ENCODE measurements at regions not wholly inside any gene's neighbourhood (a gene's known extent, or its start where the extent isn't known, plus 50 kb on each side); places are given as distances from the start of the nearest gene placed in this dataset.

GRCh38 chr1:38244218-38244845 is 197.7 kb upstream of the POU3F1 start:
- DNase-seq = no peak

GRCh38 chr1:38243106-38243505 is 196.5 kb upstream of the POU3F1 start:
- no peak for DNase-seq

DNA sequence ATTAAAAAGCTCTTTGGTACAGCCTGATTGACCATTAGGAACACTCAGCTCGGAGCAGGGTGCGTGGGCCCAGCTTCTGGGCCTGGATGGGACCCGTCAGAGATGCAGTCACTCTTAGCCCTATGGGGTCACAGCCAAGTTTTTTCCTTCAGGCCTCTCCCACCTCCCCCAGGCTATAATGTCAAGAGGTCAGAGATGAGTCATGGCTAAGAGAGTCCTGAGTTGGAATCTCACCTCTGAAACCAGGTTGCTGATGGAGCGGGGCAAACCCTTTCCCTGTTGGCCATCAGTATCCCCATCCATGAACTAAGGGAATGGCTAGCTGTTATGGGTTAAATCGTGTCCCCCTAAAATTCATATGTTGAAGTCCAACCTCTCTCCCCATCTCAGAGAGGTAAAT is 195.9 kb upstream of the POU3F1 start:
- DNase-seq = no peak

DNA sequence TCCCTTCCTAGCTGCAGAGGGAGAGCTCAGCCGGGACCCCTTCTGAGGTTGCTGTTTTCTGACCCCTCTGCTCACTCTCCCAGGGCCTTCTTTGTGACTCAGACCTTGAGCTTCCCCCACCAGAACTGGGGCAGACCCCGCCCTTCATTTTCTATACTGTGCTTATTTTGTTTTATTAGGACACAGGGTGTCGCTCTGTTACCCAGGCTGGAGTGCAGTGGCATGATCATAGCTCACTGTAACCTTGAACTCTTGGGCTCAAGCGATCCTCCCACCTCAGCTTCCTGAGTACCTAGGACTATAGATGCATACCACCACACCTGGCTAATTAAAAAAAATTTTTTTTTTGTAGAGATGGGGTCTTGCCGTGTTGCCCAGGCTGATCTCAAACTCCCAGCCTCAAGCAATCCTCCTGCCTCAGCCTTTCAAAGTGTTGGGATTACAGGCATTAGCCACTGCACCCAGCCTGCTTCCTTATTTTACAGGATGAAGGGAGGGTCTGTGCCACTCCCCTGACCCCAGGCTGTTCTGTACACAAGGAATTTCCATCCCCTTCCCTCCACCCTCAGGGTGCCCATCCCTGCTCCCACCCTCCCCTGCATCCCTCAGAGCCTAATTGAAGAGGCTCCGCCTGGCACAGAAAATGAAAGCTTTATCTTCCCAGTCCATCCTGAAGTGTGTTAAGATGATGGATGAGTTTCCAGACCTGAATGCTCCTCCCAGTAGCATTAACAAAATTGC is 195.2 kb upstream of the POU3F1 start:
- DNase-seq = no peak

- no peak for DNase-seq
Measured at GRCh38 chr1:38240618-38241017, 194.0 kb upstream of the POU3F1 start.

DNA sequence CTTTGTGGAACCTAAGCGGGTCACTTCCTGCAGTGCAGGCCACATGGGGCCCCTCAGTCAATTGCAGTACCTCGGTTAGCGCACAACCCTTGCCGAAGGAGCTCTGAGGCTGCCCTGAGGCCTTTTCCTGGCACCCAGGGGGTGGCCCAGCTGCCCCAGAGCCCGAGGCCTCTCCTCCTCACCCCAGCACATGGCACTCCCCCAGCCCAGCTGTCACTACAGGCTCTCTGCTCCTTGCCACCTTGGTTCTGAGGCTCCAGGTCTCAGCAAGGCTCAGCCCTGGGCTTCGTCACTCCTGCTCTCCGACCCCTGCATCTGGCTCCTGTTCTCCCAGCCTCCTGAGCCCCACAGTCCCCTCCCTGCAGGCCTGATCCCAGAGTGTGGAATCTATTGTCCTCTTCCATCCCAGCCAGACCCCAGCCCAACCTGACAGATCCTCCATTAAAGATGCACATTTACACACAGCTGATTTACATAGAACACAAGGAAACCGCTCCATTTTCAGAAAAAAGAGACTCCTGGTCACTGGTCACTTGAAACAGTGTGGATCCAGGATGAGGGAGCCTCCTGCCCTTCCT is 192.8 kb upstream of the POU3F1 start:
- no peak for DNase-seq

DNA sequence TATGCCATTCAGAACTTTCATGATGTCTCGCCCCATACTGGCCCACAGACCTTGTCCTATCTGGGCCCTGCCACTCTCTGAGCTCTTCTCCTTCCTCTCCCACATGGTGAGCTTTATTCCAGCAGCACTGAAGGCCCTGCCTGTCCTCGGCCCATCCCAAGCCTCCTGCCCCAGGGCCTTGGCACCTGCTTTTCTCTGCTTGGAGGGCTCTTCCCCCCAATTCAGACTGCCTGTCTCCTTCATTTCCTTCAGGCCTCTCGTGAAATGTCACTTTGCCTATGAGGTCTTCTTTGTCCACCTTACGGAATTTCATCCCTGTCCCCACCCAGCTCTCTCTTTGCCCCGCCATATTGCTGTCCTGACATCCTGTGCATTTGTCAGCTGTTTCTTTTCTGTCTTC is 191.7 kb upstream of the POU3F1 start:
- DNase-seq = no peak

DNA sequence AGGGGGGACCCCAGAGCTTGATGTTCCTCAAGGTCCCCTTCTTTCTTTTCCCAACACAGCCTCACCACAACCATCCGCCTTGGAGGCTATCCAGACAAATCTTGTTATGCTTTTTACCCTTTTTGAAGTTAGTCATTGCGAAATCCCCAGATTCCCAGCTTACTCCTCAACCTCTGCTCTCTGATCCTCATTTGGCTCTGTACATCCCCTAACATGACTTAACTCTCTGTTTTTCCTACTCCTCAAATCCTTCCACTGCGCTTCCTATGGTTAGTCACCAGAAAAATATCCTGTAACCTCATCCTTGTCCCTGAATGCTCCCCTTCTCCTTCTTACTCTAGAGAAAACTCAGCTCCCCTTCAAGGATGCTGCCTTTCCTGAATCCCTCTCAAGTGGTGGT is 189.1 kb upstream of the POU3F1 start:
- DNase-seq = no peak

GRCh38 chr1:38231941-38232340 is 185.3 kb upstream of the POU3F1 start:
- DNase-seq = no peak

GRCh38 chr1:38228718-38229117 is 182.1 kb upstream of the POU3F1 start:
- DNase-seq = no peak

DNA sequence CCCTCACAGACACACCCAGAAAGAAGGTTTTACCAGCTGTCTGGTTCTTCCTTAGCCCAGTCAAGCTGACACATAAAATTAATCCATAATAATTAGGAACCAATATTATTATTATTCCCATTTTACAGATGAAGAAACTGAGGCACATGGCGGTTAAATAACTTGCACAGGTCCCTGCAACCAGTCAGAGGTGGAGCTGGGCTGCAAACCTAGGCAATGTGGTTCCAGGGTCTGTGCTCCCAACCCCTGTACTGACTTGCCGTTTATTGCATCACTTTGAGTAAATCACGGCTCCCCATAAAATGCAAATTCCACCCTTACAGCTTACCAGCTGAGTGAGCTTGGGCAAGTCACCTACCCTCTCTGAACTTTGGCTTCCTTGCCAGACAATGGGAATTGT is 179.2 kb upstream of the POU3F1 start:
- DNase-seq = no peak

- no peak for DNase-seq
Measured at GRCh38 chr1:38223391-38223790, 176.8 kb upstream of the POU3F1 start.

GRCh38 chr1:38222891-38223290 is 176.3 kb upstream of the POU3F1 start:
- no peak for DNase-seq

DNA sequence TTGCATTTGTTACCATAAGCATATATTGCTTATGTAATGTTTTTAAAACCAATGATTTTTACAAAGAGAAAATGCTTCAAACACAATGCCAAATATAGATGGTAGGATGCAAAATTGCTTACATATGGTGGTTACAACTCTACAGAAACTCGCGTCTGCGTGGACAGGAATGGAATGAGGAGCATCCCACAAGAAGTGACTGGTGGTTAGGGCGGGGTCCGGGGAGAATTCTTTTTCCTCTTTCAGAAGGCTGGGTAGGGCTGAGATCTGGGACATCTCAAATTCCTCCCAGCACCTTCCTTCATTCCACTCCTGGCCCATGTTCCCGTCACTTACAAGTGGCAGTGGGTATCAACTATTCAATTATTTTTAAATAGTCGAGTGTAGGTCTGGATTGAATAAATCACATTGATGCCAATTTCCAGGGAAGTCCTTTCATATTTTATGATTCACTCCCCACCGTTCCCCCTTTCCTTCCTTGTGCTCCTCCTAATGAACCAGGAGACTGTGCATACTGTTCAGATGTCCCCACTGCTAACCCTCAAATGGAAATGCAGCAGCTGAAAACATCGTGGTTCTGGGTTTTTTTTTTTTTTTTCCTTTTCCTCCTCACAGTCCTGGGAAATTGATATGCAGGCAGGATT is 174.5 kb upstream of the POU3F1 start:
- no peak for DNase-seq

GRCh38 chr1:38217316-38217715 is 170.7 kb upstream of the POU3F1 start:
- DNase-seq = no peak

- no peak for DNase-seq
Measured at GRCh38 chr1:38213646-38214434, 167.2 kb upstream of the POU3F1 start.

DNA sequence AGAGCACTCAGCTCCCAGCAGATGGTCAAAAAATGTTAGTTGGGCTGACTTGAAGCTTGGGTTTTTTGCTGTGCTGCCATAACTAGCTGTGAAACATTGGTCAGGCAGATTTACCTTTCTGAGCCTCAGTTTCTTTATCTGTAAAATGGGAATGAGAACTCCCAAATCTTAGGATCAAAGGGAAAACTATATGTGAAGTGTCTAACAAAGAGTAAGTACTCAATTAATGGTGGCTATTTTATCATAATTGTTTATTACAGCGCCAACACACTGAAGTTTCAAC is 164.2 kb upstream of the POU3F1 start:
- no peak for DNase-seq

DNA sequence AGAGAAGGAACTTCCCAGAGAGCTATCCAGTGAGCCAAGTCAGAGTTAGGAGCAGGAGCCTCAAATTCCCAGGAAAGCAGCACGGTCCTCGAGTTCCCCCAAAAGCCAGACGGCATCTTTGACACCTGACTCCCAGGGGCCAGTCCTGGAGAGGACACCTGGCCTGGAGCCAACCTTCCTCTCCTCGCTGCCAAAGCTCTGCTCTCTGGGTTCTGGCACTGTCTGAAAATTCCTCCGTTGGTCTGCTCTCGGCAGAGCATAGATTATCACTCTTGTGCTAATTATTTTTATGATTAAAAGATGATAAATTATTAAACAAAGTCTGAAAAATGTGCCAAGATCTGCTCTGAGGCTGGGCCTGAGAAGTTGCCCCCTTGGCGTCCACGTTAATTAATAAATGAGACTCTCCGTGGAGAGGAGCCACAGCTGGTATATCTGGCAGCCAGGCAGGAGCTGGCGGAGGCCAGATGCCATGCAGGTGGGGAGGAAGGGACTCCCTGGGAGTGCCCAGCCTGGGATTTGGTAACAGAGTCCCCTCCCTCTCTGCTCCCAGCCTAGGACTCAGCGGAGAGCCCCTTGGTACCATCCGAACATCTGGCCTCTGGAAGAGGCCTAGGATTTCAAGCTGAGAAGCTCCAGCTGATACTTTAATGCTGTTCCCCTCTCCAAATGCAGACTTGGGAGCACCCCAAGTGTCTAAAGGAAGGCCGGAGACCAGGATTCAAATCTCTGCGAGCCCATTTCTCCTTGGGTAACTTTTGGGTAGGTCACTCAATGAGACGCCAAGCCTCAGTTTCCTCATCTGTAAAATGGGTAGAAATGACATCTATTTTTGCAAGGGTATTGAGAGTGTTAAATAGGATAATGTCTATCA is 163.7 kb upstream of the POU3F1 start:
- DNase-seq = peak in 1 of 2 experiments; percentile 76

DNA sequence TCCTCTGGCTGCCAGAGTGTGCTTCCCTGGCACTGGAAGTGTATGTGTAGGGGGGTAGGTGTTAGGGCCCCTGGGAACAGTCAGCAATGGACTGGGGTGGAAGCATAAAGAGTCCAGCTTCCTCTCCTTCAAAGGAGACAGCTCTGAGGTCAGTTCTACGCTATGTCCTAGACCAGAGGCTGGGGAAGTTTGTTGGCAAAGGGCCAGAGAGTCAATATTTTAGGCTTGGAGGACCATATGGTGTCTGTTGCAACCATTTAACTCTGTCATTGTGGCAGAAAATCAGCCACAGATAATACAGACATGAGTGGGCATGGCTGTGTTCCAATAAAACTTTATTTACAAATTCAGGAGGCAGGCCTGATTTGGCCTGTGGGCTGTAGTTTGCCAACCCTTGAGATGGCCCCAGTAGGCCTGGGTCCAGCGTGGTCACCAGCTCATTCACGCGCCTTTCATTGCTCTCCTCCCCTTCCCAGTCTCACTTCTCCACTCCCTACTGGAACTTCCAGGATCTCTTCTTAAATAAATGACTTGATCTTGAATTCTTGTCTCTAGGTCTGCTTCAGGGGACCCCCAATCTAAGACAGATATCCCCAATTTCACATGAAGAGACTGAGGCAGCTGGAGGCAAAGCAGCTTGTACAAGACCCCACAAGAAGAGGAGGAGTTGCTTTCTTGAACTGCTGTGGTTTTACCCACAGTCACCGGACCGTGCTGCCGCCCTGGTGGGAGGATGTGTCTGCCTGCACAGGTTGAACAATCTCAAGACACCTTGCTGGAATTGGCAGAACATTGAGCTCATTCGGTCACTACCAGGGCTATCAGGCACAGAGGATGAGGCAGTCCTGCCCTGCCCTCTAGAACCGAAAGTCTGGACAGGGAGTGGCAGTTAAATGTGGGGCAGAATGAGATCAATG is 162.4 kb upstream of the POU3F1 start:
- peak in 1 of 2 experiments; percentile 75 for DNase-seq

DNA sequence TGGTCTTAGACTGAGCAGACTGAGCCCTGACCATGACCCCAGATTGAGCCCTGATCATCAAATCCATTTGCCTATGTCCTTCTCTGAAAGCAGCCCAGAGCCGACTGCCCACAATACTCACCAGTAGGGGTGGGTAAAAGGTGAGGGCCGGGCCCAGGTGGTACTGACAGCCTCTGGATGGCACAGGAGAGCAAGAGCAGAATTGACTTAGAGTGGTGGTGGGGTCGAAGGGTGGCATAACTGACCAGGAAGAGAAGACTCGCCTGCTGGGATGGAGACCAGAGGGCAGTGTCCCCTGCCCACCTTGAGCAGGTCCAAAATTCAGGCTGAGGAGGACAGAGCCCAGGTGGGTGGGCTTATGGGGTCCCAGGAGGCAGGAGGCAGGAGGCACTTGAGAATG is 161.3 kb upstream of the POU3F1 start:
- no peak for DNase-seq

GRCh38 chr1:38207275-38207674 is 160.7 kb upstream of the POU3F1 start:
- peak in 1 of 2 experiments; percentile 48 for DNase-seq
